NT2/D1 (cell line): ENCODE measurements at regions not wholly inside any gene's neighbourhood (a gene's known extent, or its start where the extent isn't known, plus 50 kb on each side); places are given as distances from the start of the nearest gene placed in this dataset.
"Not testable (repeated sequence)": the region's sequence is repeated elsewhere in the genome, so short reads cannot be mapped to it uniquely, and the experiment has no call there.

Experiments used
- DNase-seq: peaks from one replicate; pipeline ENCODE4 v3.0.0-alpha.2; 2011; ENCODE audit warnings: low read depth, low spot score
- H3K27me3 ChIP-seq: 2 replicates; pipeline ENCODE4 v1.6.0; 2011; ENCODE audit warnings: mild to moderate bottlenecking; ENCODE audit not compliant: insufficient read length, insufficient read depth
- H3K36me3 ChIP-seq: 2 replicates; pipeline ENCODE4 v1.6.1; 2011; ENCODE audit warnings: mild to moderate bottlenecking, low read length, mixed read lengths; ENCODE audit not compliant: insufficient read depth, insufficient read length
- H3K4me1 ChIP-seq: 2 replicates; pipeline ENCODE4 v1.5.1; 2011; ENCODE audit not compliant: insufficient read depth, insufficient read length
- H3K4me3 ChIP-seq: 2 replicates; pipeline ENCODE4 v1.5.1; 2011; ENCODE audit warnings: low read depth; ENCODE audit not compliant: insufficient read length
- H3K9ac ChIP-seq: 2 replicates; pipeline ENCODE4 v1.6.0; 2011; ENCODE audit warnings: low read depth; ENCODE audit not compliant: insufficient read length
- H3K9me3 ChIP-seq: 2 replicates; pipeline ENCODE4 v1.5.1; 2011; ENCODE audit warnings: mild to moderate bottlenecking, low read length; ENCODE audit not compliant: insufficient read depth
- SUZ12 ChIP-seq: IDR thresholded peaks from 2 replicates; pipeline ENCODE4 v1.6.1; 2011; ENCODE audit not compliant: insufficient read length, insufficient read depth; ENCODE audit errors: extremely low read depth
- YY1 ChIP-seq: IDR thresholded peaks from 2 replicates; pipeline ENCODE4 v1.6.1; 2011; ENCODE audit not compliant: insufficient read length, insufficient read depth
- ZNF274 ChIP-seq: IDR thresholded peaks from 2 replicates; pipeline ENCODE4 v1.6.1; 2011; ENCODE audit warnings: mild to moderate bottlenecking, low read depth, low read length

GRCh38 chr22:19603767-19604166 is 79.6 kb upstream of the CLDN5 start:
- Histone ChIP-seq H3K4me3 (no peak overlapping the region), H3K9me3 (no peaks in the 10 kb centered on the region), H3K27me3 (no peaks in the 10 kb centered on the region), H3K4me1 (peaks cover under 1% of the 10 kb centered on the region), H3K36me3 (no peaks in the 10 kb centered on the region), H3K9ac (no peak overlapping the region)
- no peak for DNase-seq
- TF ChIP-seq SUZ12: no peak
- no peak for TF ChIP-seq YY1
- no peak for TF ChIP-seq ZNF274

GRCh38 chr22:19604711-19605268 is 80.6 kb upstream of the CLDN5 start:
- Histone ChIP-seq H3K9ac (no peak overlapping the region), H3K4me3 (no peak overlapping the region), H3K27me3 (no peaks in the 10 kb centered on the region), H3K9me3 (no peaks in the 10 kb centered on the region), H3K4me1 (no peaks in the 10 kb centered on the region), H3K36me3 (no peaks in the 10 kb centered on the region)
- no peak for TF ChIP-seq YY1
- no peak for TF ChIP-seq SUZ12
- no peak for TF ChIP-seq ZNF274
- DNase-seq: no peak

DNA sequence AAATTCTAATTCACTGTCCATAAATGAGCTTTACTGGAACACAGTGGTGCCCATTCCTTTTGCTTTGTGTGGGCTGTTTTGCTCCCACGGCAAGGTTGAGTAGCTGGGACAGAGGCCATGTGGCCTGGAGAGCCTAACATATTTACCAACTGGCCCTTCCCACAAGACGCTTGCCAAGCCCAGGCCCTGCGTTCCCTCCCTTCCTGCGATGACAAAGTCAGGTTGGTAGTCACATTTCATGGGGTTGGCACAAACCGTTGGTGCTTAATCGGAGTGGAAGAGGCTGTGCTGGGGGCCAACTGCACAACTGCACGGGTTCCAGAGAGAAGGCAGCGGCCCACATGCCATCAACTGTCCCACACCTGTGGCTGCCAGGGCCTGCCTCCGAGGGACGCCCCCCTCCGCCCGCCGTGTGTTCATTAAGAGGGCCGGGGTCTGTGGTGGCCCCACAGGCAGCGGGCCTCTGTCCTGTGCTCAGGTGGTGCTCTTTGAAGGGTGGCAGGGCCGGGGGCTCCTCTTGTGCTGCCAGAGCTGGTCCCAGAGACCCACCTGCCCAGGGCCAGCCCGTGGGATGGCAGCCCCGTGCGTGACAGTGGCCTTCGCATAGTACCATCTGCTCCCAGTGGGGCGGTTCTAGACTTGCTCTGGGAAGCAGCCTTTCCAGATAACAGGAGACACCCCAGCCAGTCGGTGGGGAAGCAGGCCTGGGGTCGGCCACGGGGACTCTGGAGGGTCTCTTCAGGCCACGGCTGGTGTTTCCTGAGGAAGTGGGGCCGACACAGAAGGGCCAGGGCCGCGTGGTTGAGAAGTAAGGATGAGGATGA is 81.5 kb upstream of the CLDN5 start:
- H3K4me1 ChIP-seq: peaks cover 5% of the 10 kb centered on the region
- no peaks in the 10 kb centered on the region for H3K36me3 ChIP-seq
- H3K4me3 ChIP-seq: no peak overlapping the region
- H3K27me3 ChIP-seq: no peaks in the 10 kb centered on the region
- H3K9me3 ChIP-seq: no peaks in the 10 kb centered on the region
- no peak for DNase-seq
- H3K9ac ChIP-seq: no peak overlapping the region
- TF ChIP-seq SUZ12 (no peak), YY1 (no peak), ZNF274 (no peak)

DNA sequence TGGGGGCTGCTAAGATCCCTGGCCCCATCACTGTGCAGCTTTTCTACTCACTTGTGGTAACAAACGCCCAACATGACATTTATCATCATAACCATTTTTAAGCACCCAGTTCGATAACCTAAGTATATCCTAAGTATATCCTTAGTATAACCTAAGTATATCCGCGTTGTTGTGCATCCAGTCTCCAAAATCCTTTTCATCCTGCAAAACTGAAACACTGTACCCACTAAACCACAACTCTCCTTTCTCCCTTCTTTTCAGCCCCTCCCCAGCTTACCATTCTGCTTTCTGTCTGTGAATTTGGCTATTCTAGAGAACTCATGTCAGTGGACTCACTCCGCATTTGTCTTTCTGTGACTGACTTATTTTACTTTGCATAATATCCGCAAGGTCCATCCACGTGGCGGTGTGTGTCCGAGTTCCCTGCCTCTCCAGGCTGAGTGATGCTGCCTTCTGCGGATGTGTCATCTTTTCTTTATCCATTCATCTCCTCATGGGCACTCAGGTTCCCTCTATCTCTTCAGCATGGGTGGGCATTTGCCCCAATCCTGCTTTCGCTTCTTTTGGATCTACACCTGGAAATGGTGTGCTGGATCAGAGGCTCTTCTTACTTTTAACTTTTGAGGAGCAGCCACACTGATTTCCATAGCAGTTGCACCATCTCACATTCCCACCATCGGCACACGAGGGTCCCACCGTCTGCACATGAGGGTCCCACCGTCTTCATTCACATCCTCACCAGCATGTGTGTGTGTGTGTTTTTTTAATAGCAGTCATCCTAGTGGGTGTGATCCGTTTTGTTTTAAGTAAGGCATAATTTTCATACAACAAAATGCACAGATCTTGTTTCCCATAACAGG is 82.4 kb upstream of the CLDN5 start:
- Histone ChIP-seq H3K4me3 (no peak overlapping the region), H3K27me3 (no peaks in the 10 kb centered on the region), H3K9me3 (no peaks in the 10 kb centered on the region), H3K36me3 (no peaks in the 10 kb centered on the region), H3K4me1 (peaks cover 7% of the 10 kb centered on the region), H3K9ac (no peak overlapping the region)
- DNase-seq: no peak
- TF ChIP-seq ZNF274: no peak
- no peak for TF ChIP-seq YY1
- no peak for TF ChIP-seq SUZ12

DNA sequence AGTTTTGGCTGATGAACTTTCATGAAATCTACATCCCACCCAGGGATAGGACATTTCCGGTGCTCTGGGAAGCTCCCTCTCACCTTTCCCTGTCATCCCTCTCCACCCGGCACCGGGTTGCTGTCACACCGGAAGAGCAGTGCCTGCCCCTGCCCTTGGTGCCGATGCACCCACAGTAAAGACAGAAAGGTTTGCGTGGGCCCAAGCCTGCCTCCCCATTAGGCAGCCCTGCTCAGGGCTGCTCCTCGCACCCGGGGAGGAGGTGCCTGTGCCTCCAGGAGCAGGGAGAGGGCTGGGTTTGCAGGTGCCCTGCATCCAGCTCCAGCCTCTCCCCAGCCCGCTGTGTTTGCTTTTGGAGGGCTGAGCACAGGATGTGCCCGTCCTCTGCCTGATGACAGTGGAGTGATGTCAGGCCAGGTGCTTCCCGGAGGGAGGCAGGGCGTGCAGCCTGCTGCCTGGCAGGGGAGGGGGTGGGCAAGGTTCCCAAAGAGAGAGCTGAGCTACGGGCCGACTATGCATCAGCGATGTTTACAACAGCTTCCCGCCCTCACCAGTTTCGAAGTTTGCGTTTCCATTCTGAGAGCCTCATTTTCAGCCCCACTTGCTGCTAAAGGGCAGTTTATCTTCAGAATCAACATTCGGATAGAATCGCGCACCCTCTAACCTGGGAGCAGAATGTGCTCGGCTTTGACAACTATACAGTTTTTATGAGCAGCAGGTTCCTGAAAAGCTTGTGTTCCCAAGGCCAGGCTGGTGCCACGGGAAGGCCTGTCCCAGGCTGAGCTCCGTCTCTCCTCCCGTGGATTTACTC is 83.2 kb upstream of the CLDN5 start:
- Histone ChIP-seq H3K36me3 (no peaks in the 10 kb centered on the region), H3K9ac (no peak overlapping the region), H3K4me3 (no peak overlapping the region), H3K9me3 (no peaks in the 10 kb centered on the region), H3K27me3 (no peaks in the 10 kb centered on the region), H3K4me1 (peaks cover 7% of the 10 kb centered on the region)
- TF ChIP-seq ZNF274 (no peak), YY1 (no peak), SUZ12 (no peak)
- DNase-seq: no peak

DNA sequence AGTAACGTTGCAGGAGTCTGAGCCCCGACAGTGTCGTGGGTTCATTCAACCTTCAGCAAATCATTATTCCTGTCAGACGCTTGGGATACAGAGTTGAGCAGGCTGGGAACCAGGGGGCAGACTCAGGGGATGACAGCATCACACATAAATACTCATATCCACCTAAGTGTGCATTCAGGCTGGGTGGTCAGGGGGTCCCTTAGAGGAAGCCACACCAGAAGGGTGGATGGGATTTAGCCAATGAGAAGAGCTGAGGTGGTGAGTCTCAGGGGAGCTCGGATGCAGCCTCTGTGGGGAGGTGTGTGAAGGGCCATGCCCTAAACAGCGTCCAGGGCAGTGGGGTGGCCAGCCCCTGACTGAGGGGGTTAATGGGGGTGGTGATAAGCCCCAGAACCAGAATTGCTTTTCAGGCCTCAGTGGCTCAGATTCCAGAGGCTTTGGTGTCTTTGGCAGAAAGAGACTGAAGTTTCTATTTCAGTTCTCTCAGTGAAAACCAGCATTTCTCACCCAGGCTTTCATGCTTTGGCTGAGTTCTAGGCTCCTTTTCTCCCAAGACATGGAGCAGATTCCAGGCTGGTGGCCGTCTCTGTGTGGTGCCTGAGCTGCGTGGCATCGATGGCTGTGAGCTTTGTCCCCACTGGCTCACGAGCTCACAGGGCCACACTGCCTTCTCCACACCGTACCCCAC is 83.9 kb upstream of the CLDN5 start:
- H3K4me3 ChIP-seq: no peak overlapping the region

DNA sequence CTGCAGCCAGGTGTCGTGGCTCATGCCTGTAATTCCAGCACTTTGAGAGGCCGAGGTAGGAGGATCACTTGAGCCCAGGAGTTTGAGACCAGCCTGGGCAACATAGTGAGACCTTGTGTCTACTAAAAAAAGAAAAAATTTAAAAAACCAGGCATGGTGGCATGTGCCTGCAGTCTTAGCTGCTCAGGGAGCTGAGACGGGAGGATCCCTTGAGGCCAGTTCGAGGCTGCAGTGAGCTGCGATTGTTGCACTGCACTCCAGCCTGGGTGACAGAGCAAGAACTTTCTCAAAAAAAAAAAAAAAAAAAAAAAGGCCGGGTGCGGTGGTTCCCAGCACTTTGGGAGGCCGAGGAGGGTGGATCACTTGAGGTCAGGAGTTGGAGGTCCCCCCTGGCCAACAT is 85.5 kb upstream of the CLDN5 start:
- H3K4me1 ChIP-seq, H3K27me3 ChIP-seq: not testable (repeated sequence)

More for the DNA sequence above, 83.9 kb upstream of the CLDN5 start:
- DNase-seq: no peak
- Histone ChIP-seq H3K9me3 (no peaks in the 10 kb centered on the region), H3K9ac (no peak overlapping the region), H3K36me3 (no peaks in the 10 kb centered on the region), H3K4me1 (peaks cover 7% of the 10 kb centered on the region), H3K27me3 (no peaks in the 10 kb centered on the region)
- no peak for TF ChIP-seq ZNF274
- TF ChIP-seq SUZ12: no peak
- no peak for TF ChIP-seq YY1

More for the DNA sequence above, 85.5 kb upstream of the CLDN5 start:
- H3K36me3 ChIP-seq, DNase-seq, H3K9ac ChIP-seq, H3K9me3 ChIP-seq, H3K4me3 ChIP-seq: not testable (repeated sequence)
